ENCODE measurements at regions not wholly inside any gene's neighbourhood (a gene's known extent, or its start where the extent isn't known, plus 50 kb on each side); places are given as distances from the start of the nearest gene placed in this dataset.
A peak's percentile ranks its signal among the peaks of the same experiment; 100 is the strongest.

DNA sequence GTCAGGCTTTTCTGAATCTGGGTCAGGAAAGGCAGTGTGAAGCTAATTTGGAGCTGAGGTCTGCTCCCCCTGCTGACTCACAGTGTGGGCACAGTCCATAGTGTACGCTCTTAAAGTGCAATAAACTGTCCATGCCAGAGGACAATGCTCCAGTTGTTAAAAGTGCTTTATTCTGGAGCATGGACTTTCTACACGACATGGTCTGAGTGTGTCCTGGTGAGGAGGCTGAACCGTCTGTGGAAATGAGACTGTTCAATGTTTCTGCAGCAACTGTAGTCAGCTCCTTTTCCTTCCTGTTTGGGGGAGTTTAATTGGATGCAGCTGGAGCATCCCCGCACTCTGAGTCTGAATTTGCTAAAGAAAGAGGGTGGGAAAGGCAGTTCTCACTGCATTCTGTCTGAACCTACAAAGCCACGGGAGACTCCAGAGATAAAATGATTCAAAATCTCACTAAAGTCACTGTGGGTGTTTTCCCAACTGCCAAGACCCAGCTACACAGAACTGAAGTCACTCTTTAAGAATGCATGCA is 110.2 kb upstream of the TRIB2 start:
- TF ChIP-seq CTCF (IDR thresholded peaks at IDR 0.05) (peak in 3 of 6 experiments; percentile 12 to 28 (median 15)), POLR2A (IDR thresholded peaks at IDR 0.05) (no peak)
